Neutrophil (primary cell): ENCODE measurements at regions not wholly inside any gene's neighbourhood (a gene's known extent, or its start where the extent isn't known, plus 50 kb on each side); places are given as distances from the start of the nearest gene placed in this dataset.
"Not testable (repeated sequence)": the region's sequence is repeated elsewhere in the genome, so short reads cannot be mapped to it uniquely, and the experiment has no call there.

Experiments
- H3K27ac ChIP-seq: fragments of 200-600 bp; sonication (generic); 2 replicates; pipeline ENCODE4 v1.5.1; 2016; ENCODE audit warnings: mild to moderate bottlenecking, moderate library complexity
- H3K27me3 ChIP-seq: fragments of 200-600 bp; sonication (generic); 2 replicates; pipeline ENCODE4 v1.6.0; 2016; ENCODE audit warnings: mild to moderate bottlenecking
- H3K36me3 ChIP-seq: fragments of 200-600 bp; sonication (generic); 2 replicates; pipeline ENCODE4 v1.5.1; 2017
- H3K4me1 ChIP-seq, 2 experiments: fragments of 200-600 bp in 1 of 2; sonication (generic) in 1 of 2; 1 replicate in 1 of 2; 2 replicates in 1 of 2; pipeline versions ENCODE4 v1.5.1 to v1.6.1; 2013 to 2016; ENCODE audit warnings: low read depth in 1 of 2, low read length in 1 of 2, mild to moderate bottlenecking in 1 of 2, moderate library complexity in 1 of 2; ENCODE audit not compliant: control insufficient read depth in 1 of 2, insufficient read depth in 1 of 2
- H3K4me3 ChIP-seq, 2 experiments: fragments of 200-600 bp in 1 of 2; sonication (generic) in 1 of 2; 1 replicate in 1 of 2; 2 replicates in 1 of 2; pipeline ENCODE4 v1.5.1; 2013 to 2016; ENCODE audit warnings: low read depth in 1 of 2, low read length in 1 of 2, mild to moderate bottlenecking in 1 of 2, moderate library complexity in 1 of 2
- H3K9me3 ChIP-seq: fragments of 200-600 bp; sonication (generic); 2 replicates; pipeline ENCODE4 v1.5.1; 2016
- CTCF ChIP-seq: fragments of 200-600 bp; sonication (generic); IDR thresholded peaks from 2 replicates; pipeline ENCODE4 v1.5.1; 2016; ENCODE audit warnings: antibody characterized with exemption

- H3K4me3 ChIP-seq, H3K27me3 ChIP-seq, H3K9me3 ChIP-seq, H3K36me3 ChIP-seq: not testable (repeated sequence)
- peaks cover 17 to 20% of the 10 kb centered on the region in 2 experiments for H3K4me1 ChIP-seq
- peak overlapping the region; percentile 81 for H3K27ac ChIP-seq
Observed at GRCh38 chr2:87485455-87485854, 262.4 kb upstream of the PLGLB2 start.

GRCh38 chr2:87485884-87486283, 262.0 kb upstream of the PLGLB2 start:
- Histone ChIP-seq H3K4me3 (peak overlapping the region; percentile 18 to 41), H3K4me1 (peaks cover 17 to 20% of the 10 kb centered on the region in 2 experiments), H3K27ac (peak overlapping the region; percentile 81)
- not testable (repeated sequence) for H3K9me3 ChIP-seq, H3K36me3 ChIP-seq, H3K27me3 ChIP-seq

- H3K27me3 ChIP-seq, H3K36me3 ChIP-seq, H3K9me3 ChIP-seq: not testable (repeated sequence)
- Histone ChIP-seq H3K4me3 (peak overlapping the region; percentile 18 to 41), H3K4me1 (peaks cover 17 to 20% of the 10 kb centered on the region in 2 experiments), H3K27ac (peak overlapping the region; percentile 81)
Observed at GRCh38 chr2:87486413-87486812, 261.5 kb upstream of the PLGLB2 start.

- peaks cover 15 to 19% of the 10 kb centered on the region in 2 experiments for H3K4me1 ChIP-seq
- not testable (repeated sequence) for H3K36me3 ChIP-seq, H3K27ac ChIP-seq, H3K27me3 ChIP-seq, H3K4me3 ChIP-seq, H3K9me3 ChIP-seq
Observed at GRCh38 chr2:87488021-87488420, 259.9 kb upstream of the PLGLB2 start.

- H3K9me3 ChIP-seq, H3K27ac ChIP-seq, H3K4me3 ChIP-seq, H3K27me3 ChIP-seq, H3K36me3 ChIP-seq: not testable (repeated sequence)
- peaks cover 12 to 16% of the 10 kb centered on the region in 2 experiments for H3K4me1 ChIP-seq
Observed at GRCh38 chr2:87488991-87489390, 258.9 kb upstream of the PLGLB2 start.

GRCh38 chr2:87494846-87495245, 253.0 kb upstream of the PLGLB2 start:
- peaks cover 12 to 17% of the 10 kb centered on the region in 2 experiments for H3K4me1 ChIP-seq
- H3K27ac ChIP-seq: peak overlapping the region; percentile 93
- H3K9me3 ChIP-seq, H3K27me3 ChIP-seq, H3K36me3 ChIP-seq, H3K4me3 ChIP-seq: not testable (repeated sequence)

GRCh38 chr2:87495455-87495854, 252.4 kb upstream of the PLGLB2 start:
- H3K4me3 ChIP-seq, H3K9me3 ChIP-seq, H3K27me3 ChIP-seq, H3K36me3 ChIP-seq: not testable (repeated sequence)
- peak overlapping the region; percentile 93 for H3K27ac ChIP-seq
- H3K4me1 ChIP-seq: peaks cover 12 to 17% of the 10 kb centered on the region in 2 experiments

GRCh38 chr2:87496036-87497006, 251.6 kb upstream of the PLGLB2 start:
- Histone ChIP-seq H3K4me1 (peaks cover 12 to 17% of the 10 kb centered on the region in 2 experiments), H3K27ac (peak overlapping the region; percentile 93)
- H3K4me3 ChIP-seq, H3K9me3 ChIP-seq, H3K36me3 ChIP-seq, H3K27me3 ChIP-seq: not testable (repeated sequence)
- TF ChIP-seq CTCF: peak; percentile 44

- not testable (repeated sequence) for H3K27ac ChIP-seq, H3K9me3 ChIP-seq, H3K4me3 ChIP-seq, H3K36me3 ChIP-seq, H3K27me3 ChIP-seq
- peaks cover 12 to 17% of the 10 kb centered on the region in 2 experiments for H3K4me1 ChIP-seq
Observed at GRCh38 chr2:87497135-87497534, 250.8 kb upstream of the PLGLB2 start.

- H3K4me3 ChIP-seq, H3K27me3 ChIP-seq, H3K36me3 ChIP-seq, H3K9me3 ChIP-seq: not testable (repeated sequence)
- Histone ChIP-seq H3K27ac (peak overlapping the region; percentile 31), H3K4me1 (peaks cover 12 to 17% of the 10 kb centered on the region in 2 experiments)
Observed at GRCh38 chr2:87497700-87498099, 250.2 kb upstream of the PLGLB2 start.

GRCh38 chr2:87498169-87498853, 249.6 kb upstream of the PLGLB2 start:
- H3K9me3 ChIP-seq, H3K36me3 ChIP-seq, H3K4me3 ChIP-seq, H3K27me3 ChIP-seq: not testable (repeated sequence)
- Histone ChIP-seq H3K4me1 (peaks cover 12 to 17% of the 10 kb centered on the region in 2 experiments), H3K27ac (peak overlapping the region; percentile 54)

GRCh38 chr2:87498854-87499238, 249.0 kb upstream of the PLGLB2 start:
- H3K9me3 ChIP-seq, H3K36me3 ChIP-seq, H3K27me3 ChIP-seq, H3K4me3 ChIP-seq: not testable (repeated sequence)
- Histone ChIP-seq H3K27ac (peak overlapping the region; percentile 54), H3K4me1 (peaks cover 12 to 15% of the 10 kb centered on the region in 2 experiments)
